NCI-H1105 (cell line): ENCODE measurements at regions not wholly inside any gene's neighbourhood (a gene's known extent, or its start where the extent isn't known, plus 50 kb on each side); places are given as distances from the start of the nearest gene placed in this dataset.
A peak's percentile ranks its signal among the peaks of the same experiment; 100 is the strongest.
"Not testable (repeated sequence)": the region's sequence is repeated elsewhere in the genome, so short reads cannot be mapped to it uniquely, and the experiment has no call there.

Source experiments
- DNase-seq: peaks from one replicate; lab custom pipeline; 2025; lab: John Stamatoyannopoulos, UW

DNA sequence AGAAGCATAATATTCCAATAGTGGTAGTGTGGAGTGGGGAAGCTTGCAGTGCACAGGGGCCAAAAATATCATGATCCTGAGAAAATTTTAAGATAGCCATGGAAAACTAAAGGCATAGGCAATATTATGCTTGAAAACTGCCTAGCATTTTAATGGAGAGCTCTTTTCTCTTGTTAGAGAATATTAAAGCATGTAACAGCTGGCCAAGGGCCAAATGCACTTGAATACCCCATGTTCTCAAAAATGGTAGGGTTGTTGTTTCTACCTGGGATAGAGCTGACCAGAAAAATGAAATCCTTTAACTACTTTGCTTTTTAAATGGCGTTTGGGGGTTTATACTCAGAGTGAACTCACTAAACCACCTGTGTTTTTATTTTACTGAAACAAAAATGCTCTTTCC lies 739.6 kb upstream of the SLIT2 start:
- peak; percentile 12 for DNase-seq

DNA sequence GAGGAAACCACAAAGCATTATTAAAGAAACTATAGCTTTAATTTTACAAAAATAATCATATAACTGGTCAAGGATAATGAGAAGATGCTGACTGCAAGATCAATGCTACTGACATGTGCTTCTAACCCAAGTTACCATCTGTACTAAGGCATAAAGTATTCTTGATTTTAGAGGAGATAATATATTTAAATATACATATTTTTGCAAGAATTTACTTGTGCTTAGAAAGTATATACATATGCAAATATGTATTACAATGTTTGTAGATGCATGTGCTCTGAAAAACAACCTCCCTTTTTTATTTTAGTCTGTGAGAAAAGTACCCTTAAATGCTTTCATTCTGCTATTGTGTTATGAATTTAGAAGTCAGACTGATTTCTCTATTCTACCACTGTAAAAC lies 740.7 kb upstream of the SLIT2 start:
- no peak for DNase-seq

DNA sequence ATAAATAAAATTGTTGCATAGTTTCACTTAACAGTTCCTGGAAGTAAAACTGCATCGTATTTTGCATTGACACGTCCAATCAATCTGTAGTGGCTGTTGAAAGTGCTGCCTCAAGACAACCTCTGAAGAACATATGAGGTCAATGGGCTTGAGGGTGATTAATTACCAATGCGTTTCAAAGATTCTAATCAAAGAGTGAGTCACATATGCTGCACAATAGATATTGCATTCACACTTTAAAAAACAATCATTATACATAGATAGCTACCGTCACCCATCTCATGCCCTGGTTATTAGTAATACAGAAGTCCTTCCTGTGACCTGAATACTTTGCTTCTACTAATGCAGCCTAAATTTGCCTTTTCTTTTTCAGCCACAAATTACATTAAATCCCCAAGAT lies 743.3 kb upstream of the SLIT2 start:
- no peak for DNase-seq

DNA sequence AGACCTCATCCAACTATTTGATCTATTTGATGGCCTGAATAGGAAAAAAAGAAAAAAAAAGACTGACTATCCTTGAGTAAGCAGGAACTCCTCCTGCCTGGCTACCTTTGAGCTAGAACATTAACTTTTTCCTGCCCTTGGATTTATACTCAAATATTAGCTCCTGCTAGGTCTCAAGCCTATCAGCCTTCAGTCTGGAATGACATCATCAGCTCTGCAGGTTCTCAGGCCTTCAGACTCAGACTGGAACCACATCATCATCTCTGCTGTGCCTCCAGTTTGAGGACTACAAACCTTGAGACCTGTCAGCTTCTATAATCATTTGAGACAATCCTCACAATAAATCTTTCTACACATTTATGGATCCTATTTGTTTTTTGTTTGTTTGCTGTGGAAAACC lies 754.0 kb upstream of the SLIT2 start:
- no peak for DNase-seq

DNA sequence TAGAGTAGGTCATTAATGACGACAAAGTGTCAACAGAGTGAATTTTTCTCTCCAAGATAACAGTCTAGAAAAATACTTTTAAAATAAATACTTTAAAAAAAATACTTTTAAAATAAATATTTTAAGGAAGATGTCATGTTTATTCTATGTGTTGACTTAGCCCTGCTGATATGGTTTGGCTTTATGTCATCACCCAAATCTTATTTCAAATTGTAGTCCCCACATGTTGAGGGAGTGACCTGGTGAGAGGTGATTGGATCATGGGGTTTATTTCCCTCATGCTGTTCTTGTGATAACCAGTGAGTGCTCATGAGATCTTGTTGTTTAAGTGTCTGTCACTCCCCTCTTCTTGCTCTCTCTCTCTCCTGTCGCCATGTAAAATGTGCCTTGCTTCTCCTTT lies 754.9 kb upstream of the SLIT2 start:
- no peak for DNase-seq

DNA sequence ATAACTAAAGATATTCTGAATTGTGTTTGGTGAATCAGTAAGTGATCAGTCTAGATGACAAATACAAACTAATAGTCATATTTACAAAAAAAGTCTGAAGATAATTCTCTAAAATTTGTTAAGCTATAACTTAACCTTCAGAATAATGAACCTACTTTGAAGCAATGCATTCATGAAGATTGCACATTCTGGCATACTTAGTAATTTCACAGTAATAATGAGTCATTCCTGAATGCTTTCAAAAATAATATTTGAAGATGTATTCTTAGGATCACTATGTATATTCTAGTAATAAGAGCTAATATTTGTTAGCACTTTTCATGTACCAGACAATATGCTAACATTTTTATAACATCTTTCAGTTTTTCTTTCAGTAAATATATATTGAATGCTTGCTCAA lies 756.7 kb upstream of the SLIT2 start:
- no peak for DNase-seq

DNA sequence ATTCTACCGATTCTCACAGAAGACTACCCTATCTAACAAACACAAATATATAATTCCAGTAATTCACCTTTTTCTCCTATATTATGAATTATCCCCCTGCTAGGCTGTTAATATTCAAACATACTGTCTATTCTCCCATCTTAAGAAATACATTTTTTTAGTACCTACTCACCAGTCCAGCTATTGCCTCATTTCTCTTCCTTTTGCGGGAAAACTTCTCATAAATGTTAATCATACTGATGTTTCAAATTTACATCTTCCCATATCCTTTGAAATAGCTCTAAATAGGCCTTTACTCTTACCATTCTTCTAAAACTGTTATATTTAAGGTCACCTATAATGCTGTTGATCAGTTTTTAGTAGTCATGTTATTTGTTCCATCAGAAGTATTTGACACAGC lies 759.1 kb upstream of the SLIT2 start:
- DNase-seq = no peak

DNA sequence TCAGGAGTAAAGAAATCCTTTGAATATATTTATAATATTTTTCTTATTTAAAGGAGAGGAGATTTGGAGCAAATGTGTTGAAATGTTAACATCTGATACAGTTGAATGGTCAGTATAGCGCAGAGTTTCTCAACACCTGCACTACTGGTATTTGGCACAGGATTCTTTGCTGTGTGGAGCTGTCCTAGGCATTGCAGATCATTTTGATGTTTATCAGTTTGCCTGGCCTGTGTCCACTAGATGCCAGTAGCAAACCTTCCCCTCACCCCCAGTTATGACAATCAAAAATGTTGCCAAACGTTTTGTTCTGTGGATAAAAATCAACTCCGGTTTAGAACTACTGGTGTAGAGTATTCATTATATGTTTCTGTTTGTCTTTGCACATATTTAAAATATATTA lies 765.3 kb upstream of the SLIT2 start:
- no peak for DNase-seq

DNA sequence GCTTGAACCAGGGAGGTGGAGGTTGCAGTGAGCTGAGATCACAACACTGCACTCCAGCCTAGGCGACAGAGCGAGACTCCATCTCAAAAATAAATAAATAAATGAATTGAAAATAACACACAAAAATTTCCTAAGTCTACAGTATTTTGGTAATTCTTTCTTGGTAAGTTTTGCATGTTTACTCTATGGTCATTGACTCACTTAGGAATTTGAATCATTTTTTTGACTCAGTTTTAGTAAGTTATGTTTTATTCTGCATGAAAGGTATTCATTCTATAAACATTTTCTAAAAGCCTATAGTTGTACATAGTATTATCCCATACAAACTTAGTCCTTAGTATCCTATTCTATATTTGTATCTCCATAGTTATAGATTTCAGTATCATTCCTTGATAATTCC lies 772.9 kb upstream of the SLIT2 start:
- DNase-seq = no peak

DNA sequence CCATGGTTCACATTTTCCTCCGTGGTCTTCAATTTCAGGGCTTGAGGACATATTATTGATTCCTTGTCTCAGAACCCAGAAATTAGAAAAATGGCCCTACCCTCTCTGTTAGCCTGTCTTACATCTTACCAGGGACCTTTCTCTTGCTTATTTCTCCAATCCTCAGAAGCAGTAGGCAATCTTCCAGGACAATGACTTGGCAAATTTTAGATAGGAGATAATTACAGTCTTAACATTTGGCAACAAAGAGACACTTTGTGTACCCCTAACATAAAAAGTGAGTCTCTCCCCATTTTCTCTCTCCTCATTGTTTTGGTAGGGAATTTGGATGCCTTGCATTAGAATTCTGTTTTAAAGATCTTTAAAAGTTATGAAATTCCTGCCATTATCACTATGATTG lies 778.1 kb upstream of the SLIT2 start:
- no peak for DNase-seq

DNA sequence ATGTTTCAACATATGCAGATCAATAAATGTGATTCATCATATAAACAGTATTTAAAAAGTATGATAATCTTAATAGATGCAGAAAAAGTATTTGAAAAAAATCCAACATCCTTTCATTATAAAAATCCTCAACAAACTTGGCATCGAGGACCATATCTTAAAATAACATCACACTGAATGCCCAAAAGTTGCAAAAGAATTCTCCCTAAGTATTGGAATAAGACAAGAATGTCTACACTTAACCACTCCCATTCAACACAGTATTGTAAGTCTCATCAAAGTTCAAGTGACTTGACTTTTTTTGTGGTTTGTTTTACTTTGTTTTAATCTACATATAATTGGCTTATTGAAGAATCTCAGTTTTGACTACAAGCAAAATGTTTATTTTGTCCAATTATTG lies 779.0 kb upstream of the SLIT2 start:
- DNase-seq = no peak

DNA sequence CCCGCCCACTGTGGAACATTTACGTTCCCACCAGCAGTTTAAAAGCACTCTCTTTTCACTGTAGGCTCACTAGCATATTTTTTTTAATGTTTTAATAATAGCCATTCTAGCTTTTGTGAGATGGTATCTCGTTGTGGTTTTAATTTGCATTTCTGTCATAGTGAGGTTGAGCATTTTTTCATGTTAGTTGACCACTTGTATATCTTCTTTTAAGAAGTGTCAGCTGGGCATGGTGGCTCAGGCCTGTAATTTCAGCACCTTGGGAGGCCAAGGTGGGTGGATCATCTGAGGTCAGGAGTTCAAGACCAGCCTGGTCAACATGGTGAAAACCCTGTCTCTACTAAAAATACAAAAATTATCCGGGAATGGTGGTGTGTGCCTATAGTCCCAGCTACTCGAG lies 781.7 kb upstream of the SLIT2 start:
- DNase-seq = not testable (repeated sequence)

DNA sequence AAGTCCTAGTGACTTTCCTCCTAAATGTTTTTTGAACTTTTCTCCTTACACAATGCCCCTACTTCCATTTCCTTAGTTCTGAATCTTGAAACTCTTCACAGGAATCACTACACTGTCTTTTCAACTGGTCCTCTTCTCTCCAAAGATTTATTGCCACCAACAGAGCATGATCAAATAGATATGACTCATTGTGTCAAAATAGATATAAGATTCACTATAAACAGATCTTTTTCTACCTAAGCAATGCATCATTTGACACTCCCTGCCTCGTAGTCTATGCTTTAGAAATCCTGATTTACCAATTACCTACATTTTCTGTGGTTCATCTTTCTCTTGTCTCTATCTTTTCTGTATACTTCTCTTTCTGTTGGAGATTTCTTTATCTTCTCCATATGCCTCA lies 789.6 kb upstream of the SLIT2 start:
- no peak for DNase-seq

DNA sequence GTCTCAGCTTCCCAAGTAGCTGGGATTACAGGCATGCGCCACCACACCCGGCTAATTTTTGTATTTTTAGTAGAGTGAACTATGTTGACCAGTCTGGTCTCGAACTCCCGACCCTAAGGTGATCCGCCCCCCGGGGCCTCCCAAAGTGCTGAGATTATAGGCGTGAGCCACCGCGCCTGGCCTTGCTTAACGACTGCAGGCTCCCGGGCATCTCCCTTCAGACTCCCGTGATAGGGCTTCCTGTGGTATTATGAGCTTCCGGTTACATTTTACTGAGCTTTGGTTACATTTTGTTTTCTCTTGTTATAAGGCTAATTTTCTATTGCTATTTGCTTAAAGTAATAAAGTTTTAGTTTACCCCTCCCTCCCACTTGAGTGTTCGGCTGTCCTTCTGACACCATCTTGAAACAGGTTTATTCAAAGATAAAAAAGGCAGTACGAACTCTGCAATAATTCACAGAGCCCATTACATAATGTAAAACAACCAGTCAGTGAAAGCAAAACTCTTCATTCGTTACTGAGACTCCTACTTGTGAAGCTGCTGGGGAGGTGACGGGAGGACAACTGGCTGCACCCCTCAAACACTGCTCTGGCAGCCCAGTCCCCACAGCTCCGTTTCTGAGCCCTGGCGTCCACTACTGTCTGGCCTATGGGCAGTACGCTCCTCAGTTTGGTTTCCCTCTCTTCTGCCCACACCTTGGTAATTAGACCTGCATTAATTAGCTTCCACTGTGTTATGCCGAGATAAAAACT lies 795.7 kb upstream of the SLIT2 start:
- peak; percentile 34 for DNase-seq

DNA sequence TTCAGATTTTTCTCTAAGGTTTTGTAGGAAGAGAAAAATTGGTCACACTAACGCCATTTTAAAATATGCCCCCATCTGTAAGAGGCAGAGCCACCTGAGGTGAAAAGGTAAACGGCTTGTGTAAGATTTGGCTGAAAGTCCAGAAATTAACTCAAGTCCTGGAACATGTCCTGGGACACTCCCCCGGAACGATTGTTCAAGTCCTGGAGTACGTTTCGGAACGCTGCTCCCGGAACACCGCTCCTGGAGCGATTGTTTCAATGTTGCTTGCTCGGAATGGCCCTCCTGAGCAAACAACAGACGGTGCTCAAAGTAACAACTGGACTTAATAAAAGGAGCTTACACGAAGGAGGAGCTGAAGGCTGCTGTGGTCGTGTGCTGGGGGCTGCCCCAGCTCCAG lies 796.5 kb upstream of the SLIT2 start:
- no peak for DNase-seq

DNA sequence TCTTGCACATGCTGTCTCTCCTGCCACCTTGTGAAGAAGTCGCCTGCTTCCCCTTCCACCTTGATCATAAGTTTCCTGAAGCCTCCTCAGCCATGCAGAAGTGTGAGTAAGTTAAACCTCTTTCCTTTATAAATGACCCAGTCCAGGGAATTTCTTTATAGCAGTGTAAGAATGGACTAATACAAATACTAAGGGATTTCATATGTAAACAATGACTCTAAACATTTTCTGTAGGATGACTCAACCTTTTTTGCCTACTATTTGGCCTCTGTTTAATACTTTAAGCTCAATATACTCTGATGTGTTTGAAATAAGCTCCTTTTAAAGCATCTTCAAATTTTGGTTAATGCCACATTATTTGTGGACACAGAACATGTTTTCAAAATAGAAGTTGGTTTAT lies 813.5 kb upstream of the SLIT2 start:
- DNase-seq = no peak

DNA sequence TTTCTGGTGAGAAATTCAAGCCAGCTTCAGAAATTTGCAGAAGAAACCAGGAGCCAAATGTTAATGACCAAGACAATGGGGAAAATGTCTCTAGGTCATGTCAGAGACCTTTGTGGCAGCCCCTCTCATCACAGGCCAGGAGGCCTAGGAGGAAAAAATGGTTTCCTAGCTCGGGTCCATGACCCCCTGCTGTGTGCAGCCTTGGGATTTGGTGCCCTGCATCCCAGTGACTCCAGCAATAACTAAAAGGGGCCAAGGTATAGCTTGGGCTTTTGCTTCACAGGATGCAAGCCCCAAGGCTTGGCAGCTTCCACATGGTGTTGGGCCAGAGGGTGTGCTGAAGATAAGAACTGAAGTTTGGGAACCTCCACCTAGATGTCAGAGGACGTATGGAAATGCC lies 814.7 kb upstream of the SLIT2 start:
- no peak for DNase-seq

DNA sequence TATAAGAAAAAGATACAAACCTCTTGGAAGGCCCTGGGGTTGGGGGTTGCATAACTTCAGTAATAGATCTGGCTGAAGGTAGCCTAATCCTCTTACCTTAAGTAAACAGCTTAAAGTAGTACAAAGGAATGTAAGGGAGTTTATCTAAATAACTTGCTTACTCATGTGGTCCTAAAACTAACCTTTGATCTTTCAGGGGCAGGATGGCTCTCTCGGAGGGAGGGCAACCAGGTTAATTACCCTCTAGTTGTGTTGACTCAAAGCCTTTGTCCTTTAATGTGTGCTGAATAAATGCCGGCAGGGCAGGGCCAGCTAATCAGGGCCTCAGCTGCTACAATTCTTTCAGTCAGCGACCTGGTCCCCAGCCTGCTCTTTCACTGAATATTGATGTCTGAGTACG lies 822.0 kb upstream of the SLIT2 start:
- no peak for DNase-seq

DNA sequence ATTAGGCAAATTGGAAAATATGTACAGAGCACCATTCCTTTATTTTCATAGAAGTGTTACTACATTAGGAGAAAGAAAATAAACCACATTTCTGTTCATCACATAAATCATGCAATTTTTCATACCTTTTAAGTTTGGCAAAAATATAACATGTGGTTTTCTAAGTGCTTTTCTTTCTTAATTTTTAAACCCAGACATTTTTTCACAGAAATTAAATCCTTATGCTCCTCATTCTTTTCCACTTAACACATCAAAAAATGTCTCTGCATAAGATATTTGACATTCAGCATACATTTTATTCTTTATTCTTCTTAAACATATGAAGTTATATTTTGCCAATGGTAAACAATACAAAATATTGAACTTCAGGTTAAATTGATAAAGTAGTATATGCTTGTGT lies 826.6 kb upstream of the SLIT2 start:
- no peak for DNase-seq

DNA sequence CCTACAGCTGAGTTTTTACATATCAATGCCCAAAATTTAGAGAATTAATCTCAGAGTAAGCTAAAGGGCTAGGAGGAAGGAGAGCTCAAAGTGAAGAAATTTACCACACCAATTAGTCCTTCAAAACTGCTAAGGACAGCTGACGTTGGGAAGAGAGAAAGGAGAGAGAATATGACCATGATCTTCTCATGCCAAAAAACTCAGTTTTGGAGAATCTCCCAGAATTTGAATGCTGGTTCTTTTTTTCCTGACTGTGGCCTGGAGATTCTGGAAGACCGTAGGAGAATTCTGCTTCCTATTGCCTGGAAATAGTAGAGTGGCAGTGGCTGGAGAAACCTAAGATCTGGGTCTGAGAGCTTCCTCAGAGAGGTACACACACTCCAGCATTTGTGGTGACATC lies 834.4 kb upstream of the SLIT2 start:
- DNase-seq = no peak

DNA sequence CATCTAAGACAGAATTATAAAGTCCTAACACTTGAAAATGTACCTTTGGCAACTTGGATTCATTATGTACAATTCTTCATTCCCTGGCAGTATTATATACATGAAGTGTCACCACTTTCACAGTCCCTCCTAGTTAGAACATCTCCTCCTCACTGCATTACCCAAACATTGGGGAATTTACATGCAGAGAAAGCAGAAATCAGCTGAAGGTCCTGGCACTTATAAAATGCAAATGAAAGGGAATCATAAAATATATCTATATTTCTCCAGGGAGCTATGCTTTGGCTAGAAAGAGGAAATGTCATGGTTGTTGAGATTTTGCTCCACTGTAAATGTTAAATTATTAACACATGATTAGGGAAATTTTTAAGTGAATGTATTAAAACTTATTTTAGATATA lies 835.6 kb upstream of the SLIT2 start:
- no peak for DNase-seq

DNA sequence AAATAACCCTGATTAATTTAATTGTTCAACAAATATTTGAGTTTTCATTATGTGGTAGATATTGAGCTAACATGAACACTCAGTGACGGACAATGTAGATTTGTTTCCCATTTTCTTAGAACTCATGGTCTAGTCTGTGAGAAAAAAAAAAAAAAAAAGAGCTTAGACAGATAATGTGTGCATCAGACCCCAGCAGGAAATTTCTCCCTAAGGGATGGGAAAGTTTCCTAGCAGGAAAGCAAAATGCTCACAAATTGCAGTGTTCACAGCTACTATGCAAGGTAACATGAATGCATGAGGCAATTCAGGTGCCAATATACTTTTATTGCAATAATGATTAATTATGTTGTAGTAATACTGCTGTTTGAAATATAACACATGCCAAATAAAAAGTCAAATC lies 843.2 kb upstream of the SLIT2 start:
- DNase-seq = no peak

DNA sequence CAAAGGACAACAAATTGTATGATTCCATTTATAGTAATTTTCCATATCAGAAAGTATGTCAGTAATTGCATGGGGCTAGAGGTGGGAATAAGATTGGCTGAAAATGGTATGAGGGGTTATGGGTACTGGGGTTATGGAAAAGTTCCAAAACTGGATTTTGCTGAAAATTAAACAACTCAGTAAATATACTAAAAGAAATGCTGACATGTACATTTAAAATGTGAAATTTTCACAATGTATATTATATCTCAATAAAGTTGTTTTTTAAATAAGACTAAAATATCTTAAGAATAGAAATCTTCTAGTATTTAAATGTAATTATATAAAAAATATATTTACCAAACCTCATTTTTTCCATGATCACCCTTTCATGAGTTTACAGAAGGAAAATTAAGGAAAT lies 844.9 kb upstream of the SLIT2 start:
- DNase-seq = no peak

DNA sequence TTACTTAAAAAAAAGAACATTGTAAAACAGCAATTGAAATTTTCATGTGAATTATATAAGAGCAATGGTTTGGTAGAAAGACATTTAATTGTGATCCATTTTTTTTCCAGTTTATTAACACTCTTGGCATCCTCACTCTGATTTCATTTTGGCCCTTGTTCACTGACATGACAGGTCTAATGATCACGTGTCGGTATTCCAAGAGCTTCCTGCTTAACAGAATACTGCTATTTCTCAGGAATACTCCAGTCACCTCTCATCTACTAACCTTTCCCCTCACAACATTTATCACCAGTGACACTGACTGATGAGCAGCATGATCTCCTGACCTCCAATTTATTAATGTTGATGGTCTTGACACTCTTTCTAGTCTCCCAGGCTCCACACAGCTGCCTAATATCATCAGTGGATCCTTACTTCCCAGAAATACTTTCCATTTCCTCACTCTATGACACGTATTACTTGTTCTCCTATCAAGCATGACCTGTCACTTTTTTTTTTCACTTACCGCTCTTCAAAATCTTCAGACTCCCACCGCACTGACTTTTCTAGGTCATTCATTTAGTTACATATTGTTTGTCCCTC lies 847.8 kb upstream of the SLIT2 start:
- DNase-seq = no peak
